Esophagus muscularis mucosa (tissue), 3 donors: ENCODE measurements at regions not wholly inside any gene's neighbourhood (a gene's known extent, or its start where the extent isn't known, plus 50 kb on each side); places are given as distances from the start of the nearest gene placed in this dataset.

ENCODE experiments used
- POLR2A ChIP-seq: fragments of 450-650 bp; IDR thresholded peaks from one replicate; pipeline ENCODE4 v1.6.1; 2017; ENCODE audit warnings: antibody characterized with exemption, moderate library complexity, mild to moderate bottlenecking, low read depth
- TF ChIP-seq, protein P1 (sequence below), 3 experiments: fragments of 200-600 bp in 2 of 3; fragments of 450-650 bp in 1 of 3; sonication (generic) in 2 of 3; IDR thresholded peaks; one replicate each; pipeline ENCODE4 v1.5.1; 2017 to 2019; ENCODE audit warnings: antibody characterized with exemption in 3 of 3, mild to moderate bottlenecking in 2 of 3, moderate library complexity in 1 of 3

GRCh38 chr10:36194276-36194675, 552.2 kb upstream of the FZD8 start:
- TF ChIP-seq, protein P1, sequence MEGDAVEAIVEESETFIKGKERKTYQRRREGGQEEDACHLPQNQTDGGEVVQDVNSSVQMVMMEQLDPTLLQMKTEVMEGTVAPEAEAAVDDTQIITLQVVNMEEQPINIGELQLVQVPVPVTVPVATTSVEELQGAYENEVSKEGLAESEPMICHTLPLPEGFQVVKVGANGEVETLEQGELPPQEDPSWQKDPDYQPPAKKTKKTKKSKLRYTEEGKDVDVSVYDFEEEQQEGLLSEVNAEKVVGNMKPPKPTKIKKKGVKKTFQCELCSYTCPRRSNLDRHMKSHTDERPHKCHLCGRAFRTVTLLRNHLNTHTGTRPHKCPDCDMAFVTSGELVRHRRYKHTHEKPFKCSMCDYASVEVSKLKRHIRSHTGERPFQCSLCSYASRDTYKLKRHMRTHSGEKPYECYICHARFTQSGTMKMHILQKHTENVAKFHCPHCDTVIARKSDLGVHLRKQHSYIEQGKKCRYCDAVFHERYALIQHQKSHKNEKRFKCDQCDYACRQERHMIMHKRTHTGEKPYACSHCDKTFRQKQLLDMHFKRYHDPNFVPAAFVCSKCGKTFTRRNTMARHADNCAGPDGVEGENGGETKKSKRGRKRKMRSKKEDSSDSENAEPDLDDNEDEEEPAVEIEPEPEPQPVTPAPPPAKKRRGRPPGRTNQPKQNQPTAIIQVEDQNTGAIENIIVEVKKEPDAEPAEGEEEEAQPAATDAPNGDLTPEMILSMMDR (IDR thresholded peaks at IDR 0.05) = no peak
- no peak for TF ChIP-seq POLR2A
